ENCODE measurements at regions not wholly inside any gene's neighbourhood (a gene's known extent, or its start where the extent isn't known, plus 50 kb on each side); places are given as distances from the start of the nearest gene placed in this dataset.

DNA sequence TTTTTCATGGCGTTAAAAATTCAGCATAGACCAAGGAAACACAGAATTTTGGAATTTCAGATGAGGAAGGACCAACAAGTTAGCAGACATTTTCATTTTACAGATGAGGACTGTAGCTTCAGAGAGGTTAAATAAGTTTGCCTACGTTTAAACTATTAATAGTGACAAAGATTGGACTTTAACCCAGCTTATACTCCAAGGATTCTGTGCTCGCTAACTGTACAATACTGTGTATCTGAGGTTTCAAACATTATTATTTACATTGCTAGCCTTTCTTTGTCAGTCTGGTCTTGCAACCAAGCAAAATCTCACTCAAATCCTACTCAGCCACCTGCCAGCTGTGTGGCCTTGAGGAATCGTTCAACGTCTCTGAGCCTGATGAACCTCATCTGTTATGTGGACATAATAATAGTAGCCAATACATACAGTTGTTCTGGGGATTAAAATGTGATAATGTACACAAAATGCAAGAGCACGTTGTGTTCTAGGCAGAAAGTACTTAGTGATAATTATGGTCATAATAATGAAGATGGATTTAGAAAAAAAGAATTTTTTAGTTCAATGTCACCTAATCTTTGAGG lies 462.4 kb upstream of the TRIB2 start:
- TF ChIP-seq RCOR1 (IDR thresholded peaks at IDR 0.05; ENCODE audit: low read depth, low read length) (no peak), FOSL2 (IDR thresholded peaks at IDR 0.05) (no peak), FOSL2 (CRISPR knock-in tag; IDR thresholded peaks at IDR 0.05) (no peak), RFX5 (IDR thresholded peaks at IDR 0.05) (no peak), EHMT2 (IDR thresholded peaks at IDR 0.05; ENCODE audit: low read depth) (no peak)
- TF ChIP-seq, protein P1, sequence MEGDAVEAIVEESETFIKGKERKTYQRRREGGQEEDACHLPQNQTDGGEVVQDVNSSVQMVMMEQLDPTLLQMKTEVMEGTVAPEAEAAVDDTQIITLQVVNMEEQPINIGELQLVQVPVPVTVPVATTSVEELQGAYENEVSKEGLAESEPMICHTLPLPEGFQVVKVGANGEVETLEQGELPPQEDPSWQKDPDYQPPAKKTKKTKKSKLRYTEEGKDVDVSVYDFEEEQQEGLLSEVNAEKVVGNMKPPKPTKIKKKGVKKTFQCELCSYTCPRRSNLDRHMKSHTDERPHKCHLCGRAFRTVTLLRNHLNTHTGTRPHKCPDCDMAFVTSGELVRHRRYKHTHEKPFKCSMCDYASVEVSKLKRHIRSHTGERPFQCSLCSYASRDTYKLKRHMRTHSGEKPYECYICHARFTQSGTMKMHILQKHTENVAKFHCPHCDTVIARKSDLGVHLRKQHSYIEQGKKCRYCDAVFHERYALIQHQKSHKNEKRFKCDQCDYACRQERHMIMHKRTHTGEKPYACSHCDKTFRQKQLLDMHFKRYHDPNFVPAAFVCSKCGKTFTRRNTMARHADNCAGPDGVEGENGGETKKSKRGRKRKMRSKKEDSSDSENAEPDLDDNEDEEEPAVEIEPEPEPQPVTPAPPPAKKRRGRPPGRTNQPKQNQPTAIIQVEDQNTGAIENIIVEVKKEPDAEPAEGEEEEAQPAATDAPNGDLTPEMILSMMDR (IDR thresholded peaks at IDR 0.05): no peak

Measured in A549 (cell line).